Vagina (tissue), 2 donors: ENCODE measurements at regions not wholly inside any gene's neighbourhood (a gene's known extent, or its start where the extent isn't known, plus 50 kb on each side); places are given as distances from the start of the nearest gene placed in this dataset.

Experiments used
- CTCF ChIP-seq, 3 experiments: fragments of 450-650 bp in 2 of 3; fragments of 200-600 bp in 1 of 3; sonication (generic) in 1 of 3; IDR thresholded peaks; one replicate each; pipeline ENCODE4 v1.5.1; 2017 to 2019; ENCODE audit warnings: antibody characterized with exemption in 3 of 3, mild to moderate bottlenecking in 2 of 3, moderate library complexity in 2 of 3
- POLR2AphosphoS5 ChIP-seq, 2 donors: sonication (generic); formaldehyde crosslinking; IDR thresholded peaks; one replicate each; pipeline ENCODE4 v1.9.0; 2017; ENCODE audit warnings: antibody characterized with exemption in 2 of 2, mild to moderate bottlenecking in 2 of 2, low read depth in 1 of 2; ENCODE audit not compliant: insufficient read depth in 1 of 2

GRCh38 chr11:19392847-19393518 is 152.2 kb upstream of the E2F8 start:
- no peak for TF ChIP-seq POLR2AphosphoS5 (IDR thresholded peaks at IDR 0.05; ENCODE audit: insufficient read depth in 1 of 2, low read depth in 1 of 2)
- no peak for TF ChIP-seq CTCF (IDR thresholded peaks at IDR 0.05)
